Suprapubic skin (tissue), 4 donors: ENCODE measurements at regions not wholly inside any gene's neighbourhood (a gene's known extent, or its start where the extent isn't known, plus 50 kb on each side); places are given as distances from the start of the nearest gene placed in this dataset.

ENCODE experiments used
- DNase-seq, 2 donors: peaks; one replicate each; pipeline ENCODE4 v3.0.0-alpha.2; 2019; ENCODE audit warnings: low spot score in 2 of 2
- H3K27ac ChIP-seq: fragments of 200-600 bp; sonication (generic); one replicate; pipeline ENCODE4 v1.5.1; 2019
- H3K27me3 ChIP-seq: fragments of 200-600 bp; sonication (generic); one replicate; pipeline ENCODE4 v1.5.1; 2019
- H3K36me3 ChIP-seq: fragments of 200-600 bp; sonication (generic); one replicate; pipeline ENCODE4 v1.5.1; 2019
- H3K4me1 ChIP-seq: fragments of 200-600 bp; sonication (generic); one replicate; pipeline ENCODE4 v1.5.1; 2019
- H3K4me3 ChIP-seq: fragments of 200-600 bp; sonication (generic); one replicate; pipeline ENCODE4 v1.5.1; 2019; ENCODE audit warnings: mild to moderate bottlenecking
- H3K9me3 ChIP-seq: fragments of 200-600 bp; sonication (generic); one replicate; pipeline ENCODE4 v1.5.1; 2019
- CTCF ChIP-seq, 2 donors: fragments of 200-600 bp in 1 of 2; fragments of 450-650 bp in 1 of 2; sonication (generic) in 1 of 2; IDR thresholded peaks; one replicate each; pipeline ENCODE4 v1.5.1; 2016 to 2019; ENCODE audit warnings: antibody characterized with exemption in 2 of 2, mild to moderate bottlenecking in 1 of 2, moderate library complexity in 1 of 2
- EP300 ChIP-seq: sonication (generic); formaldehyde crosslinking; IDR thresholded peaks from one replicate; pipeline ENCODE4 v1.6.1; 2017; ENCODE audit warnings: antibody characterized with exemption
- POLR2A ChIP-seq, 2 donors: fragments of 450-650 bp; IDR thresholded peaks; one replicate each; pipeline ENCODE4 v1.6.1; 2017; ENCODE audit warnings: antibody characterized with exemption in 2 of 2, mild to moderate bottlenecking in 2 of 2, moderate library complexity in 2 of 2
- POLR2AphosphoS5 ChIP-seq, 3 donors: sonication (generic); formaldehyde crosslinking; IDR thresholded peaks; one replicate each; pipeline ENCODE4 v1.6.1; 2017; ENCODE audit warnings: antibody characterized with exemption in 3 of 3
- WGBS: methylation state at CpG from one replicate; pipeline ENCODE4 v1.1.5; 2018; 5-methylcytosine and 5-hydroxymethylcytosine counted together

GRCh38 chr3:107939691-107940442 lies 151.0 kb downstream of the CD47 start:
- no peak for TF ChIP-seq POLR2A (IDR thresholded peaks at IDR 0.05)
- TF ChIP-seq EP300: no peak
- TF ChIP-seq CTCF (IDR thresholded peaks at IDR 0.05): no peak
- no peak for TF ChIP-seq POLR2AphosphoS5 (IDR thresholded peaks at IDR 0.05)
- no peaks in the 10 kb centered on the region for H3K27me3 ChIP-seq
- H3K27ac ChIP-seq: no peak overlapping the region
- no peak overlapping the region for H3K4me3 ChIP-seq
- WGBS: 66% methylated on average over 10 of the region's 10 CpGs
- no peak for DNase-seq
- H3K36me3 ChIP-seq: no peaks in the 10 kb centered on the region
- H3K9me3 ChIP-seq: no peaks in the 10 kb centered on the region
- peaks cover 14% of the 10 kb centered on the region for H3K4me1 ChIP-seq

GRCh38 chr3:107938143-107938542 lies 152.7 kb downstream of the CD47 start:
- Histone ChIP-seq H3K36me3 (no peaks in the 10 kb centered on the region), H3K27me3 (no peaks in the 10 kb centered on the region), H3K9me3 (no peaks in the 10 kb centered on the region), H3K4me3 (no peak overlapping the region), H3K27ac (no peak overlapping the region), H3K4me1 (peaks cover 8% of the 10 kb centered on the region)
- TF ChIP-seq POLR2AphosphoS5 (IDR thresholded peaks at IDR 0.05): peak in 1 of 3 donors; percentile 40
- peak; percentile 14 to 27 for TF ChIP-seq CTCF (IDR thresholded peaks at IDR 0.05)
- TF ChIP-seq EP300: no peak
- no peak for TF ChIP-seq POLR2A (IDR thresholded peaks at IDR 0.05)
- DNase-seq: no peak

GRCh38 chr3:107934808-107935207 lies 156.0 kb downstream of the CD47 start:
- Histone ChIP-seq H3K4me1 (peaks cover 5% of the 10 kb centered on the region), H3K27me3 (no peaks in the 10 kb centered on the region), H3K27ac (no peak overlapping the region), H3K36me3 (no peaks in the 10 kb centered on the region), H3K4me3 (no peak overlapping the region), H3K9me3 (no peaks in the 10 kb centered on the region)
- 94% methylated on average over 4 of the region's 4 CpGs for WGBS
- DNase-seq: no peak
- TF ChIP-seq CTCF (IDR thresholded peaks at IDR 0.05) (no peak), POLR2A (IDR thresholded peaks at IDR 0.05) (no peak), EP300 (no peak), POLR2AphosphoS5 (IDR thresholded peaks at IDR 0.05) (no peak)

GRCh38 chr3:107933450-107933849 lies 157.4 kb downstream of the CD47 start:
- no peaks in the 10 kb centered on the region for H3K27me3 ChIP-seq
- H3K9me3 ChIP-seq: no peaks in the 10 kb centered on the region
- TF ChIP-seq CTCF (IDR thresholded peaks at IDR 0.05) (no peak), EP300 (no peak), POLR2A (IDR thresholded peaks at IDR 0.05) (no peak), POLR2AphosphoS5 (IDR thresholded peaks at IDR 0.05) (no peak)
- no peak for DNase-seq
- H3K27ac ChIP-seq: no peak overlapping the region
- WGBS: 94% methylated on average over 2 of the region's 2 CpGs
- no peaks in the 10 kb centered on the region for H3K36me3 ChIP-seq
- H3K4me1 ChIP-seq: peaks cover 5% of the 10 kb centered on the region
- no peak overlapping the region for H3K4me3 ChIP-seq

- H3K9me3 ChIP-seq: no peaks in the 10 kb centered on the region
- no peak overlapping the region for H3K27ac ChIP-seq
- H3K4me3 ChIP-seq: no peak overlapping the region
- no peak for DNase-seq
- peaks cover 10% of the 10 kb centered on the region for H3K4me1 ChIP-seq
- H3K36me3 ChIP-seq: no peaks in the 10 kb centered on the region
- TF ChIP-seq POLR2AphosphoS5 (IDR thresholded peaks at IDR 0.05) (no peak), CTCF (IDR thresholded peaks at IDR 0.05) (no peak), POLR2A (IDR thresholded peaks at IDR 0.05) (no peak), EP300 (no peak)
- H3K27me3 ChIP-seq: no peaks in the 10 kb centered on the region
These were observed 159.5 kb downstream of the CD47 start for GRCh38 chr3:107931326-107931725.
